ENCODE measurements at regions not wholly inside any gene's neighbourhood (a gene's known extent, or its start where the extent isn't known, plus 50 kb on each side); places are given as distances from the start of the nearest gene placed in this dataset.
"Not testable (repeated sequence)": the region's sequence is repeated elsewhere in the genome, so short reads cannot be mapped to it uniquely, and the experiment has no call there.

DNA sequence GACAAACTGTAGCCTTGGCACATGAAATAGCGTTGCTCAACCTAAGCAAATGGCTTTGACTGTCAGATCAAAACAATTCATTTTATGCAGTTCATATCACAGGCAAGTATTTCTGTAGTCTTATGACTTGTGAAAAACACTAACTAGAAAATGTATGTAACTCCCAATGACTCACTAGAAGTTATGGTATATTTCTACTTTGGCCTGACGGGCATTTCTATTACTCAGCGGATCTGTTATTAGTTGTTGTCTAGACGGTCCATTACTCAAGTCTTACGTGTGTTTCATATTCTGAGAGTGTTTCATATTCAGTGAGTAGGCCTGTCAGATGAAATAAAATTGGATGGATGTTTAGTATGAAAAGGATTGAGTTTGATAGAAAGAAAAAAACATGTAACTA, 880.9 kb downstream of the PRIM2 start:
- BruUV-seq (replicated peaks): no TSS peak

DNA sequence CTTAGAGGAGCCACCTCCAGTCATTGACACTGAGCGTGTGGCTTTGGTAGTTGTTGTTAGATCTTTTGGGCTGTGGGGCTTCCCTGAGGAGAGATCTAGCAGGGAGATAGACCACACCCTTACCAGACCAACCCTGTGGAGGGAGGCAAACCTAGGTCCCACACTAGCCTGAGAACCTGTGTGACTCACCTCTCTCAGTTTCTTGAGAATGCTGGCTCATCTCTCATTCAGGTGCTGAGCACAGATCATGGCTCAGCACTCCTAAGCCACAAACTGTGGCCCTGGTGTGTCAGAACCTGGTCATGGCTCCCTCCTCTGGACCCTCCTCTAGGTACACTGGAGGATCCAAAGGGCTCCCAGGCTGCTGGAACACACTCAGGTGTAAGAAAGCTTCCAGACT, 919.7 kb downstream of the PRIM2 start:
- H3K27ac Mint-ChIP-seq (ENCODE audit: low read depth, unreplicated experiment); POLR2A ChIA-PET; H3K27me3 Mint-ChIP-seq (ENCODE audit: insufficient read depth, unreplicated experiment); BruUV-seq (replicated peaks); CTCF ChIA-PET; intact Hi-C loops (cut with micrococcal nuclease); H3K4me1 Mint-ChIP-seq (ENCODE audit: insufficient read depth, unreplicated experiment); DNase-seq (ENCODE audit: unreplicated experiment); H3K36me3 Mint-ChIP-seq (ENCODE audit: insufficient read depth, unreplicated experiment); H3K4me3 Mint-ChIP-seq (ENCODE audit: unreplicated experiment); H3K9me3 Mint-ChIP-seq (ENCODE audit: unreplicated experiment): not testable (repeated sequence)

More for the DNA sequence above, 880.9 kb downstream of the PRIM2 start:
- Mint-ChIP-seq H3K4me1 (ENCODE audit: insufficient read depth, unreplicated experiment) (peaks cover 16% of the 10 kb centered on the region), H3K9me3 (ENCODE audit: unreplicated experiment) (no peaks in the 10 kb centered on the region), H3K4me3 (ENCODE audit: unreplicated experiment) (peak overlapping the region; percentile 18), H3K27me3 (ENCODE audit: insufficient read depth, unreplicated experiment) (no peaks in the 10 kb centered on the region), H3K27ac (ENCODE audit: low read depth, unreplicated experiment) (peak overlapping the region; percentile 44), H3K36me3 (ENCODE audit: insufficient read depth, unreplicated experiment) (no peaks in the 10 kb centered on the region)
- CTCF ChIA-PET: no interaction called here
- DNase-seq (ENCODE audit: unreplicated experiment): peak; percentile 79
- POLR2A ChIA-PET: no interaction called here
- TF ChIP-seq, protein P1, sequence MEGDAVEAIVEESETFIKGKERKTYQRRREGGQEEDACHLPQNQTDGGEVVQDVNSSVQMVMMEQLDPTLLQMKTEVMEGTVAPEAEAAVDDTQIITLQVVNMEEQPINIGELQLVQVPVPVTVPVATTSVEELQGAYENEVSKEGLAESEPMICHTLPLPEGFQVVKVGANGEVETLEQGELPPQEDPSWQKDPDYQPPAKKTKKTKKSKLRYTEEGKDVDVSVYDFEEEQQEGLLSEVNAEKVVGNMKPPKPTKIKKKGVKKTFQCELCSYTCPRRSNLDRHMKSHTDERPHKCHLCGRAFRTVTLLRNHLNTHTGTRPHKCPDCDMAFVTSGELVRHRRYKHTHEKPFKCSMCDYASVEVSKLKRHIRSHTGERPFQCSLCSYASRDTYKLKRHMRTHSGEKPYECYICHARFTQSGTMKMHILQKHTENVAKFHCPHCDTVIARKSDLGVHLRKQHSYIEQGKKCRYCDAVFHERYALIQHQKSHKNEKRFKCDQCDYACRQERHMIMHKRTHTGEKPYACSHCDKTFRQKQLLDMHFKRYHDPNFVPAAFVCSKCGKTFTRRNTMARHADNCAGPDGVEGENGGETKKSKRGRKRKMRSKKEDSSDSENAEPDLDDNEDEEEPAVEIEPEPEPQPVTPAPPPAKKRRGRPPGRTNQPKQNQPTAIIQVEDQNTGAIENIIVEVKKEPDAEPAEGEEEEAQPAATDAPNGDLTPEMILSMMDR (IDR thresholded peaks at IDR 0.05; ENCODE audit: unreplicated experiment): no peak
- intact Hi-C loops (cut with micrococcal nuclease): no loop called here

DNA sequence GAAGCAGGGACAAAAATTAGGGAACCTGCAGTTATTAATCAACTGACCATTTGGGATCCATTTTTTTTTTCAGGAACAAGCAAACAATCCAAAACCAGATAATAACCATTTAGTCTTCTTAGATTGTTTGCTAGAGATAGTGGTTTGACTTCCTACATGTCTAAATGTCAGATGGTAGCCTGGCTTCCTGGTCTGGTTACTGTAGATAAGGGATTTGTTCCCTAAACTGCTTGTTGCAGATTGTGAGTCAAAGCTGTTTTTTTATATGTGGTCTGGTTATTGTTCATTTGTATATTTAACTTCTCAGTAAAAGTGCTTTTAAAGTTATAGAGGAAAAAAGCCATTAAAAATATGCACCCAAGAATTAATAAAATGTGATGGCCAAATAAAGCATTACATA, 921.0 kb downstream of the PRIM2 start:
- H3K4me1 Mint-ChIP-seq (ENCODE audit: insufficient read depth, unreplicated experiment); DNase-seq (ENCODE audit: unreplicated experiment); H3K9me3 Mint-ChIP-seq (ENCODE audit: unreplicated experiment); CTCF ChIA-PET; BruUV-seq (replicated peaks); intact Hi-C loops (cut with micrococcal nuclease); H3K36me3 Mint-ChIP-seq (ENCODE audit: insufficient read depth, unreplicated experiment); H3K27ac Mint-ChIP-seq (ENCODE audit: low read depth, unreplicated experiment); H3K4me3 Mint-ChIP-seq (ENCODE audit: unreplicated experiment); H3K27me3 Mint-ChIP-seq (ENCODE audit: insufficient read depth, unreplicated experiment): not testable (repeated sequence)
- POLR2A ChIA-PET: interaction anchor here (0.6 kb wide), 1 partner anchor 287 kb away, joined by 4 read pairs; no protein-coding TSS in a partner anchor

DNA sequence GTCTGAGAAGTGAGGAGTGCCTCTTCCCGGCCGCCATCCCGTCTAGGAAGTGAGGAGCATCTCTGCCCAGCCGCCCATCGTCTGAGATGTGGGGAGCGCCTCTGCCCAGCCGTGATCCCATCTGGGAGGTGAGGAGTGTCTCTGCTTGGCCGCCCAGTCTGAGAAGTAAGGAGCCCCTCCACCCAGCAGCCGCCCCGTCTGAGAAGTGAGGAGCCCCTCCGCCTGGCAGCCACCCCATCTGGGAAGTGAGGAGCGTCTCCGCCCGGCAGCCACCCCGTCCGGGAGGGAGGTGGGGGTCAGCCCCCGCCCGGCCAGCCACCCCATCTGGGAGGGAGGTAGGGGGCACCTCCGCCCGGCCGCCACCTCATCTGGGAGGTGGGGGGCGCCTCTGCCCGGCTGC, 940.2 kb downstream of the PRIM2 start:
- CTCF ChIA-PET; H3K4me3 Mint-ChIP-seq (ENCODE audit: unreplicated experiment); H3K27me3 Mint-ChIP-seq (ENCODE audit: insufficient read depth, unreplicated experiment); POLR2A ChIA-PET; H3K27ac Mint-ChIP-seq (ENCODE audit: low read depth, unreplicated experiment); intact Hi-C loops (cut with micrococcal nuclease); DNase-seq (ENCODE audit: unreplicated experiment); BruUV-seq (replicated peaks); H3K9me3 Mint-ChIP-seq (ENCODE audit: unreplicated experiment); H3K36me3 Mint-ChIP-seq (ENCODE audit: insufficient read depth, unreplicated experiment); H3K4me1 Mint-ChIP-seq (ENCODE audit: insufficient read depth, unreplicated experiment): not testable (repeated sequence)

DNA sequence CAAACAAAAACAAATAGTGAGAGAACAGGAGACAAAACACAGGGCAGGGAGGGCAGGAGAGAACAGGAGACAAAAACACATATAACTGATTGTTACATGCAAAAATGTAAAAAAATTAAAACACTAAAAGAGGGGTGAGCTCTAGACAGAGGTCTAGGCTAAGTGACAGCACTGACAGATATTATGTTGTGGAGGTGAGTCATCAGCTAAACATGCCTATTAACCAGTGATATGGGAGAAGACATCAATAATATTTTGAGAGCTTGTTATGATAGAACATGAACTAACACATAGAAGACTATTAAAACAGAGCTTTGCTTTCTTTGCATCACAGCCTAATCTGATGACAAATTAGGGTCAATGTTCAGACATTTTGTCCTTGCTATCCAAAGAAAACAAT, 972.7 kb downstream of the PRIM2 start:
- POLR2A ChIA-PET: no interaction called here
- peak overlapping the region; percentile 50 for H3K27ac Mint-ChIP-seq (ENCODE audit: low read depth, unreplicated experiment)
- intact Hi-C loops (cut with micrococcal nuclease): no loop called here
- TF ChIP-seq, protein P1 (IDR thresholded peaks at IDR 0.05; ENCODE audit: unreplicated experiment): no peak
- no peaks in the 10 kb centered on the region for H3K36me3 Mint-ChIP-seq (ENCODE audit: insufficient read depth, unreplicated experiment)
- CTCF ChIA-PET: interaction anchor here (1.5 kb wide), 2 partner anchors 9 to 64 kb away, joined by 3 to 4 read pairs; no protein-coding TSS in a partner anchor
- peaks cover 21% of the 10 kb centered on the region for H3K4me1 Mint-ChIP-seq (ENCODE audit: insufficient read depth, unreplicated experiment)
- H3K4me3 Mint-ChIP-seq (ENCODE audit: unreplicated experiment): no peak overlapping the region
- no TSS peak for BruUV-seq (replicated peaks)
- no peaks in the 10 kb centered on the region for H3K27me3 Mint-ChIP-seq (ENCODE audit: insufficient read depth, unreplicated experiment)
- peak; percentile 17 for DNase-seq (ENCODE audit: unreplicated experiment)
- no peaks in the 10 kb centered on the region for H3K9me3 Mint-ChIP-seq (ENCODE audit: unreplicated experiment)

DNA sequence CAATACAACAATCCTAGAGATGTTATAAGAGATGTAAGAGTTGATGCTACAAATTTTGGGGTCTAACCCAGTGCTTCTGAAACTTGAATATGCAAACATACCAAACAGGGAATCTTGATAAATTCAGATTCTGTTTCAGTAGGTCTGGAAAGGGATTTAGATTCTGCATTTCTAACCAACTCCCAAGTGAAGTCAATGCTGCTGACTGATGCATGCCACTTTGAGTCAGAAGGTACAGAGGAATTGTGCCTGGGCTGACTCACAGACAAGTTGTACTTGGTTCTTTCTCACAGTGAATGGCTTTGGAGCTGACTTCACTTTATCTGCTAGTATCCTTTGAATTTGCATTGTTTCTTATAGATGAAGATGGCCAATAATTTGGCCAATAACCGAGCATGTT, 973.9 kb downstream of the PRIM2 start:
- H3K27ac Mint-ChIP-seq (ENCODE audit: low read depth, unreplicated experiment); POLR2A ChIA-PET; H3K9me3 Mint-ChIP-seq (ENCODE audit: unreplicated experiment); CTCF ChIA-PET; H3K27me3 Mint-ChIP-seq (ENCODE audit: insufficient read depth, unreplicated experiment); BruUV-seq (replicated peaks); H3K4me3 Mint-ChIP-seq (ENCODE audit: unreplicated experiment); DNase-seq (ENCODE audit: unreplicated experiment); intact Hi-C loops (cut with micrococcal nuclease); H3K36me3 Mint-ChIP-seq (ENCODE audit: insufficient read depth, unreplicated experiment): not testable (repeated sequence)
- peaks cover 21% of the 10 kb centered on the region for H3K4me1 Mint-ChIP-seq (ENCODE audit: insufficient read depth, unreplicated experiment)

DNA sequence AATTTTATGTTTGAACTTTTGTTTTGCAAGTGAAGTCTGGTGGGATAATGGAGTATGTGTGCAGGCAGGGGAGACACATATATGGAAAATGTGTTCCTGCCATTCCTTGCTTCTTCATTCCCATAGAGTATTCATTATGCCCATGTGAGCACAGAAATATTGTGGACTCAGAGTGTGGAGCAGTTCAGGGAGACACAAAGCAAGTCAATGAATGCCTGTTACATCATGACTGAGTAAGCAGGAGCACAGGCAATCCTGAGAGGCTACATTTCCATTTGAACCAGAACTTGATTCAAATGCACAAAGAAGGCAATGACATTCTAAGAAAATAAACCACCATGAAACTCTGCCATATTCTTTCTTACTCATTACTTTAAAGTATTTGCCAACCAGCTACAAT, 990.5 kb downstream of the PRIM2 start:
- POLR2A ChIA-PET; H3K4me1 Mint-ChIP-seq (ENCODE audit: insufficient read depth, unreplicated experiment); intact Hi-C loops (cut with micrococcal nuclease); DNase-seq (ENCODE audit: unreplicated experiment); H3K27me3 Mint-ChIP-seq (ENCODE audit: insufficient read depth, unreplicated experiment); BruUV-seq (replicated peaks); H3K27ac Mint-ChIP-seq (ENCODE audit: low read depth, unreplicated experiment); CTCF ChIA-PET; H3K36me3 Mint-ChIP-seq (ENCODE audit: insufficient read depth, unreplicated experiment); H3K4me3 Mint-ChIP-seq (ENCODE audit: unreplicated experiment); H3K9me3 Mint-ChIP-seq (ENCODE audit: unreplicated experiment): not testable (repeated sequence)

DNA sequence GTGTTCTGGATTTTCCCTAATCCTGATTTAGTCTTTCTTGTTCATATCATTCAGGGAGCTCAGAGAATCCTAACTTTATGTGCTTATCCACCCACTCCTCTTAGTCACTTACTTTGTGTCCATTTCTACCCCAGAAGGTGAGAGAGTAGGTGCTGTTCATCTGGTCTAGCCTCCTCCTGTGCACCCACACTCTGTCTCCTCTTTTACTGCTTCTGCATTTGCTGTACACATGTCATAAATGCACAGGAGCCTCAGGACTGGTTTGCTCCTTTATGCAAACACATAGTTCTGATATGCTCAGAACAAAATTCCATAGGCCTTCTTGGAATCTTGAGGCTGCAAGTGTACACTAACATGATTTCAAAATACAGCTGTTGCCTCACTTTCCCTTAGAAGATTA, 1014.7 kb downstream of the PRIM2 start:
- H3K4me3 Mint-ChIP-seq (ENCODE audit: unreplicated experiment); H3K27me3 Mint-ChIP-seq (ENCODE audit: insufficient read depth, unreplicated experiment); CTCF ChIA-PET; intact Hi-C loops (cut with micrococcal nuclease); DNase-seq (ENCODE audit: unreplicated experiment); BruUV-seq (replicated peaks); H3K27ac Mint-ChIP-seq (ENCODE audit: low read depth, unreplicated experiment); H3K9me3 Mint-ChIP-seq (ENCODE audit: unreplicated experiment); H3K4me1 Mint-ChIP-seq (ENCODE audit: insufficient read depth, unreplicated experiment); POLR2A ChIA-PET; H3K36me3 Mint-ChIP-seq (ENCODE audit: insufficient read depth, unreplicated experiment): not testable (repeated sequence)
